ENCODE measurements at regions not wholly inside any gene's neighbourhood (a gene's known extent, or its start where the extent isn't known, plus 50 kb on each side); places are given as distances from the start of the nearest gene placed in this dataset.
"Not testable (repeated sequence)": the region's sequence is repeated elsewhere in the genome, so short reads cannot be mapped to it uniquely, and the experiment has no call there.

DNA sequence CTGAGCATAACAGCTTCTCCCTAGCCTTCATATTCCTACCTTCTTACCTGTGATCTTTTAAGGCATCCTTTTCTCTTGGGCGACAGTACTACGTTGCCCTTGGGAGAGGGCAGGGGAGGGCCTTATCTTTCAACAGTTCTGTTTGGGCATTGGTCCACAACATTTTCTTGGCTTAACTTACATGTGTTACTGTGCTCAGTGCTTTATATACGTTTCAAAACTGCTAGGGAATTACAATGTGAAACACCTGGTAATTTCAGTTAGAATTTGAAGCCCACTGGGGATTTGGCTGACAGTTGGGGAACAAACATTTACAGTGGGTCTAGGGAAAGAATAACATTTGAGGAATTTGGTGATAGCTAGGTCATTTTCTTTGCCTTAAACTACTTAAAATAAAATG lies 667.1 kb downstream of the PRIM2 start:
- H3K4me1 ChIP-seq (replicated peaks in 1 of 2); H3K27me3 ChIP-seq; intact Hi-C loops (cut with DNase I); H3K36me3 ChIP-seq (replicated peaks in 1 of 2); H3K27ac ChIP-seq; H3K4me3 ChIP-seq; DNase-seq; H3K9me3 ChIP-seq (replicated peaks in 1 of 3): not testable (repeated sequence)
- WGBS, 4 donors = 34 to 45% (median 37%) methylated on average over 3 of the region's 3 CpGs

DNA sequence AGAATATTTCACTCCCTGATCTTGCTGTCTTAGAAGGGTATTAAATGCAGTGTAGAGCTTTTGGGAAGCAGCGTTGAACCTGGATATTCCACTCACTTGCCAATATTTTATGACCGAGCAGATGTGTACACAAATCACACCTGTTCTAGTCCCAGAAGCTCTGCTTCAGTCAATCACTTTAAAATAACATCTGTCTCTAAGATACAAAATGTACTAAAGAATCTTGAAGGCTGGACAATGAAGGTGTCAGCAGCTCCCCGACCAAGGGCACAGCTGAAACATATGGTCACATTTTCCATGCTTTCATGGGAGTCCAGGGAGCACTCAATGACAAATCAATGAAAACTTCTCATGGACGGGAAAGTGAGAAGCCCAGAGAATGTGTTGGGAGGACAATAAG lies 668.3 kb downstream of the PRIM2 start:
- H3K9me3 ChIP-seq (replicated peaks in 1 of 3); H3K4me3 ChIP-seq; H3K4me1 ChIP-seq (replicated peaks in 1 of 2); H3K27me3 ChIP-seq; intact Hi-C loops (cut with DNase I); H3K27ac ChIP-seq; H3K36me3 ChIP-seq (replicated peaks in 1 of 2); DNase-seq: not testable (repeated sequence)
- 41 to 57% (median 53%) methylated on average over 4 of the region's 4 CpGs for whole genome bisulfite sequencing, 4 donors

GRCh38 chr6:57986584-57986983 lies 669.2 kb downstream of the PRIM2 start:
- H3K9me3 ChIP-seq (replicated peaks in 1 of 3); intact Hi-C loops (cut with DNase I); H3K4me1 ChIP-seq (replicated peaks in 1 of 2); H3K4me3 ChIP-seq; DNase-seq; H3K27ac ChIP-seq; H3K27me3 ChIP-seq; H3K36me3 ChIP-seq (replicated peaks in 1 of 2): not testable (repeated sequence)
- 26 to 44% (median 31%) methylated on average over 2 of the region's 2 CpGs for WGBS, 4 donors

DNA sequence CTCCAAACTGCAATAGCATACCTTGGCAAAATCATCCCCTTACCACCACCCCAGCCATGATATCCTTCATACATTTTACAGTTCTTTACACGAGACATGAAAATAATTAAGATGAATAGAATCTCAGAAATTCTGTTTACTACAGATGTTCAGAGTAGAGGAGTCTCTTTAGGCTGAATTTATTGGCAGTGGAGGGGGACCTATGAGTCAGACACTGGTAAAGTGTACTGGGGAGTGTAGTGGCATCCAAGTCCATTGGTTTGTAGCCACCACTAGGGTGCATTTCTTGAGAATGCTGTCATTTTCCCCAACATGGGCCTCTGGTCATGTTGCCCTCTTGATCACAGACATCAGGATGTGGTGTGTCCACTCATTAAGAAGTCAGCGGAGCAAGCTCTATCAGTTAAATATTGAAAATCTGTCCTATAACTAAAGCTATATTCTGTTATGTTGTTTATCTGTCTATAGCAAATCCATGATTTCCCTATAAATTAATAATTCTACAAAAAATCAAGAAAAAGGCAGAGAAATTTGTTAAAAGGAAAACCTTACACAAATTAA lies 672.2 kb downstream of the PRIM2 start:
- DNase-seq; intact Hi-C loops (cut with DNase I); H3K4me1 ChIP-seq (replicated peaks in 1 of 2); H3K27me3 ChIP-seq; H3K4me3 ChIP-seq; H3K27ac ChIP-seq; H3K36me3 ChIP-seq (replicated peaks in 1 of 2); H3K9me3 ChIP-seq (replicated peaks in 1 of 3): not testable (repeated sequence)
- WGBS, 4 donors = 43 to 56% (median 51%) methylated on average over 2 of the region's 2 CpGs

DNA sequence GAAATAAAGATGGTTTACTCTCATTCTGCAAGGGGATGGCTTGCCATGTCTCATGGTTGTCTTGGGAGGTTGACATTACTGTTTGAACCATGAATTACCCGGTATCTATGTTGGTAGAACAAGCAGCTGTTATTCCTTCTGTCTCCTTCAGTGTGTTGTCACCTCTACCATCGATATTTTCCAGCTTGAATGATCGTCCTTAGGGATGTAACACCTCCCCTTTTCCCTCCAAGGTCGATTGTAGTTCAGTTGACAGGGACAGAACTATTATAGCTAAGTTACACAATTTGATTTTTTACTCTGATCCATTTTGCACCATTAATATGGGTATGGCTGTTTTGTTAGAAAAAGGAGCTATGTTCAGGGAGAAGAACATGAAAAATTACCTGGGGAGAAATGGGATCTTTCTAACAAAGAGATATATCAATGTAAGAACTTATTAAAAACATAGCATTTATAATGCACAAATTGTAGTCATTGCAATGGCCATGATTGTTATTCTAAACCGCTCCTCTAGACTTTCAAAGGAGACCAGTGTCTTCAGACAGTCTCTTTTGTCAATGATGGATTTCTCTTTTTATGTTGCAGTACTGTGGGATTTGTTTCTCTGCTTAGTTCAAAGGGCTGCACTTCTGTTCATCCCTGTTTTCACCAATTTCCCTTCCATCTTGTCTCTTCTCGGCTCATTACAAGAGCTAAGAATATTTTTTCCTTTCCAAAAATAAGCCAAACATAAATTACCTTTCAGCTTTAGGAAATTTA lies 681.6 kb downstream of the PRIM2 start:
- H3K27ac ChIP-seq; H3K36me3 ChIP-seq (replicated peaks in 1 of 2); DNase-seq; H3K9me3 ChIP-seq (replicated peaks in 1 of 3); H3K4me1 ChIP-seq (replicated peaks in 1 of 2); H3K27me3 ChIP-seq; intact Hi-C loops (cut with DNase I); H3K4me3 ChIP-seq: not testable (repeated sequence)
- WGBS, 4 donors = 40 to 61% (median 51%) methylated on average over 6 of the region's 6 CpGs

GRCh38 chr6:58000233-58000632 lies 682.8 kb downstream of the PRIM2 start:
- intact Hi-C loops (cut with DNase I); DNase-seq: not testable (repeated sequence)

DNA sequence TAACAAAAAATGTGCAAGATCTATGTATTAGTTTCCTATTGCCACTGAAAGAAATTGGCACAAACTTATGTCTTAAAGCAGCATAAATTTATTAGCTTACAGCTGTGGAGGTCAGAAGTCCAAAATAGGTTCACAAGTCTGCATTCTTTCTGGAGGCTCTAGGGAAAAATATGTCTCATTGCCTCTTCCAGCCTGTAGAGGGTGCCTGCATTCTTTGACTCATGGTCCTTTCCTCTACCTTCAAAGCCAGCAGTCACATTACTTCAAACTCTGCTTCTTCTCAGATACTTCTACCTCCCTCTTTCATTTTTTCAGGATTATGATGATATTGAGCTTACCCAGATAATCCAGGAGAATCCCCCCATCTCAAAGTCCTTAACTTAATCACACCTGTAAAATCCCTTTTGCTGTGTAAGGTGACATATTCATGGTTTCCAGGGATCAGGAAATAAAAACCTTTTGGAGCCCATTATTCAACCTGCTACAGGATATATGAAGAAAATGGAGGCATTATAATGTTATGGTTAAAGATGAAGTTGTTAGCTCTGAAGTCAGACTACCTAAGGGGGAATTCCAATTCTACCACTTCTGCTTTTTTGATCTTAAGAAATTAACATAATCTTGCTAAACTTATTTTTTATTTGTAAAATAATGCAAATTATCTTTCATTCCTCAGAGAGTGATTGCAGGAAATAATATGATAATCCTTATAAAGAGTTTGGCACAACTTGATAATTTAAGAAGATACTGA lies 686.2 kb downstream of the PRIM2 start:
- H3K27me3 ChIP-seq; H3K27ac ChIP-seq; H3K36me3 ChIP-seq (replicated peaks in 1 of 2); H3K9me3 ChIP-seq (replicated peaks in 1 of 3); intact Hi-C loops (cut with DNase I); H3K4me1 ChIP-seq (replicated peaks in 1 of 2); H3K4me3 ChIP-seq: not testable (repeated sequence)
- peak in 2 of 6 experiments; percentile 10 to 14 for TF ChIP-seq CTCF (IDR thresholded peaks at IDR 0.05)
- DNase-seq = peak in 1 of 7 donors; percentile 1

More at GRCh38 chr6:58000233-58000632, 682.8 kb downstream of the PRIM2 start:
- H3K27ac ChIP-seq; H3K9me3 ChIP-seq (replicated peaks in 1 of 3); H3K4me1 ChIP-seq (replicated peaks in 1 of 2); H3K36me3 ChIP-seq (replicated peaks in 1 of 2); H3K27me3 ChIP-seq; H3K4me3 ChIP-seq: not testable (repeated sequence)
- 68 to 82% (median 74%) methylated on average over 5 to 6 of the region's 6 CpGs for WGBS, 4 donors

DNA sequence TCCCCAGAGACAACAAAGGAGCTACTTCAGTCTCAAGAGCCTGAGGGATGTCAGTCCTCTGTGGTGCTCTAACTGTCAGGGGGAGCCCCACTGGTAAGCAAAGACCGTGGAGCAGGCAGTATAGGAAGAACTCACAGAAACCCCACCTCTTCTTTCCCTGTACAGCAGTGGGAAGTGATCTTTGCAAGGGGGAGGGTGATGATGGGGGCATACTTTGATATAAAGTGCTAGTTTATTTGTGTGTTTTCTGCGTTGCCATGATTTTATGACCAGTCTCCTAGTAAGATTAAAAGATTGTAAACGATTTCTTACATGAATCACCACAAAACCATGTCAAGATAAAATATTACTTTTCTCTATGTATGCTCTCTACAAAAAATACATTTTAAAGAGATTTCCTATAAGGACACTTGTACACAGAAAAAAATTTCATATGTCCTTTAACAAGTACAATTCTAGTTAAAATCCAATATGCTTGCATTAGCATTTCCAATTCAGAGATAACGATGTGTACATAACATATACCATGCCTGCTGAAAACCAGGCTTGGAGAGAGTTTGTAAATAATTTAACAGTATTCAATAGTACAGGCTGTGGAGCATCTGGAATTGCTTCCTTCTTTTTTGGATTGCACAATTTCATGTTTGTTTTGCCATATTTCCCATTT lies 690.0 kb downstream of the PRIM2 start:
- H3K27me3 ChIP-seq; H3K4me3 ChIP-seq; H3K4me1 ChIP-seq (replicated peaks in 1 of 2); H3K9me3 ChIP-seq (replicated peaks in 1 of 3); intact Hi-C loops (cut with DNase I); H3K36me3 ChIP-seq (replicated peaks in 1 of 2); DNase-seq; H3K27ac ChIP-seq: not testable (repeated sequence)
- WGBS, 4 donors = 66 to 68% (median 66%) methylated on average over 4 of the region's 4 CpGs

DNA sequence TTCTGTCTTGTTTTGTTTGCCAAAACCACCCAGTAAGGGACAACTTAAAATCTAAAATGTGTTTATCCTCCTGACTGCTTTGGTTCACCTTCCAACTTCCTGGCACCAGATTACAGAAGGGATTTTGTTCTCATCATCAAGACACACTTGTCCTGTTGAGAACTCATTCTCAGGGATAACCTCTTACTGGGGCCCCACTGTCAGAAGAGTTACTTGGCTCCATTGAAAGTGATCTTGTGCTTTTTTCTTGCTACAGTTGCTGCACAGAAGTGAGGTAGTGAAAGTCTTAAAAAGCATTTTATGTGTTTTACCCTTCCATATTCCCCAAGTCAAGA lies 690.5 kb downstream of the PRIM2 start:
- H3K4me3 ChIP-seq; H3K9me3 ChIP-seq (replicated peaks in 1 of 3); H3K36me3 ChIP-seq (replicated peaks in 1 of 2); H3K4me1 ChIP-seq (replicated peaks in 1 of 2); H3K27ac ChIP-seq; DNase-seq; intact Hi-C loops (cut with DNase I); H3K27me3 ChIP-seq: not testable (repeated sequence)
